Neural progenitor cell (in vitro differentiated cells): ENCODE measurements at regions not wholly inside any gene's neighbourhood (a gene's known extent, or its start where the extent isn't known, plus 50 kb on each side); places are given as distances from the start of the nearest gene placed in this dataset.

Source experiments
- DNase-seq: peaks from one replicate; pipeline ENCODE4 v3.0.0-alpha.2; 2016; ENCODE audit warnings: low spot score
- H2AFZ ChIP-seq: fragments of 200-600 bp; sonication (generic); replicated peaks from 2 replicates; pipeline ENCODE4 v1.6.1; 2016; ENCODE audit warnings: antibody characterized with exemption
- H3F3A ChIP-seq: fragments of 200-600 bp; sonication (generic); 2 replicates; pipeline ENCODE4 v1.6.1; 2016; ENCODE audit warnings: antibody characterized with exemption, low read depth
- H3K27ac ChIP-seq: fragments of 200-600 bp; sonication (generic); 2 replicates; pipeline ENCODE4 v1.5.1; 2016; ENCODE audit warnings: mild to moderate bottlenecking
- H3K27me3 ChIP-seq: fragments of 200-600 bp; sonication (generic); 2 replicates; pipeline ENCODE4 v1.6.1; 2016; ENCODE audit warnings: mild to moderate bottlenecking, moderate library complexity
- H3K36me3 ChIP-seq: fragments of 200-600 bp; sonication (generic); 2 replicates; pipeline ENCODE4 v1.5.1; 2016
- H3K4me1 ChIP-seq: fragments of 200-600 bp; sonication (generic); 2 replicates; pipeline ENCODE4 v1.6.1; 2016; ENCODE audit warnings: mixed run types
- H3K4me2 ChIP-seq: fragments of 200-600 bp; sonication (generic); 2 replicates; pipeline ENCODE4 v1.6.1; 2016
- H3K4me3 ChIP-seq: fragments of 200-600 bp; sonication (generic); 2 replicates; pipeline ENCODE4 v1.5.1; 2016
- H3K79me2 ChIP-seq: fragments of 200-600 bp; sonication (generic); 2 replicates; pipeline ENCODE4 v1.6.1; 2016; ENCODE audit warnings: low read depth
- H3K9ac ChIP-seq: fragments of 200-600 bp; sonication (generic); 2 replicates; pipeline ENCODE4 v1.6.1; 2016
- H3K9me3 ChIP-seq: fragments of 200-600 bp; sonication (generic); 2 replicates; pipeline ENCODE4 v1.5.1; 2016; ENCODE audit warnings: low read depth
- H4K20me1 ChIP-seq: fragments of 200-600 bp; sonication (generic); 2 replicates; pipeline ENCODE4 v1.6.1; 2016; ENCODE audit warnings: low read depth
- H3K27ac Mint-ChIP-seq: 3 replicates; pipeline ENCODE4 v1.8.0; 2021; ENCODE audit warnings: mixed read lengths
- H3K27me3 Mint-ChIP-seq: 2 replicates; pipeline ENCODE4 v1.8.0; 2022; ENCODE audit warnings: low read depth, mild to moderate bottlenecking, inconsistent platforms, moderate library complexity, mixed read lengths; ENCODE audit not compliant: insufficient read depth
- H3K36me3 Mint-ChIP-seq: 3 replicates; pipeline ENCODE4 v1.8.0; 2021; ENCODE audit warnings: mixed read lengths
- H3K4me1 Mint-ChIP-seq: 3 replicates; pipeline ENCODE4 v1.8.0; 2021; ENCODE audit warnings: mixed read lengths
- H3K4me3 Mint-ChIP-seq: 3 replicates; pipeline ENCODE4 v1.8.0; 2021; ENCODE audit warnings: mild to moderate bottlenecking, moderate library complexity, mixed read lengths
- H3K9me3 Mint-ChIP-seq: 3 replicates; pipeline ENCODE4 v1.8.0; 2020; ENCODE audit warnings: mixed read lengths
- CTCF ChIP-seq: fragments of 200-600 bp; sonication (generic); IDR thresholded peaks from 2 replicates; pipeline ENCODE4 v1.5.1; 2017; ENCODE audit warnings: antibody characterized with exemption, mild to moderate bottlenecking
- EZH2 ChIP-seq: fragments of 200-600 bp; sonication (generic); IDR thresholded peaks from 2 replicates; pipeline ENCODE4 v1.6.1; 2017; ENCODE audit warnings: antibody characterized with exemption, mild to moderate bottlenecking, moderate library complexity
- EZH2phosphoT487 ChIP-seq: fragments of 200-600 bp; sonication (generic); IDR thresholded peaks from 2 replicates; pipeline ENCODE4 v1.6.1; 2017; ENCODE audit warnings: antibody characterized with exemption

- TF ChIP-seq CTCF: no peak
- TF ChIP-seq EZH2phosphoT487: no peak
- TF ChIP-seq EZH2: no peak
- no peak overlapping the region for H3K4me2 ChIP-seq
- no peaks in the 10 kb centered on the region for H3K36me3 ChIP-seq
- no peaks in the 10 kb centered on the region for H3K79me2 ChIP-seq
- no peak for DNase-seq
- H3K4me3 Mint-ChIP-seq: no peak overlapping the region
- H3K27me3 ChIP-seq: no peaks in the 10 kb centered on the region
- H3K9me3 Mint-ChIP-seq: no peaks in the 10 kb centered on the region
- H3K27me3 Mint-ChIP-seq: no peaks in the 10 kb centered on the region
- H3K36me3 Mint-ChIP-seq: no peaks in the 10 kb centered on the region
- no peaks in the 10 kb centered on the region for H3F3A ChIP-seq
- no peaks in the 10 kb centered on the region for H4K20me1 ChIP-seq
- H3K27ac Mint-ChIP-seq: no peak overlapping the region
- no peak overlapping the region for H3K4me3 ChIP-seq
- no peak overlapping the region for H2AFZ ChIP-seq
- no peak overlapping the region for H3K27ac ChIP-seq
- no peaks in the 10 kb centered on the region for H3K9me3 ChIP-seq
- peaks cover 5% of the 10 kb centered on the region for H3K4me1 Mint-ChIP-seq
- H3K4me1 ChIP-seq: peaks cover 4% of the 10 kb centered on the region
- H3K9ac ChIP-seq: no peak overlapping the region
Measured at GRCh38 chr1:218090459-218090858, 194.6 kb upstream of the RRP15 start.

DNA sequence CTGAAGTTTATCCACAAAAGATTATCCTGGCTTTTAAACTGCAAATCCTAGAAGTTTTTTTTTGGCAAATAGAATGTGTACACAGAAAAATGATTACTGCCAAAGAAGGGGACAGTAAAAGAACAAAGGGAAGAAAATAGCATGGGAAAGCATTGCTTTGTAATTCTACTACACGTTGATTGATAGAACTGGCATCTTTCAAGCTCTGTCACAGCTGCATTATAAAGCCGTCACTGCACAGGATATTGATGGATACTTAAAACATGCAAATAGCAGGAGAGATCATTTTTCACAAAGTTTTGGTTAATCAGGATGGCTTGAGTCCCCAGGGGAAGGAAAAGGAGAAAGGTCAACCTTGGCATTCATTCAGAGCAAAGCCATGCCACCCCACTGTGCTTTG is 183.7 kb upstream of the RRP15 start:
- Histone ChIP-seq H3K9ac (no peak overlapping the region), H3K4me1 (no peaks in the 10 kb centered on the region), H3K79me2 (no peaks in the 10 kb centered on the region), H3K4me3 (no peak overlapping the region), H3K4me2 (no peak overlapping the region), H2AFZ (no peak overlapping the region), H3K27me3 (no peaks in the 10 kb centered on the region), H3K27ac (no peak overlapping the region), H4K20me1 (no peaks in the 10 kb centered on the region), H3F3A (no peaks in the 10 kb centered on the region), H3K9me3 (peaks cover 9% of the 10 kb centered on the region), H3K36me3 (no peaks in the 10 kb centered on the region)
- no peak overlapping the region for H3K4me3 Mint-ChIP-seq
- no peaks in the 10 kb centered on the region for H3K36me3 Mint-ChIP-seq
- DNase-seq: no peak
- no peak overlapping the region for H3K27ac Mint-ChIP-seq
- TF ChIP-seq EZH2phosphoT487 (no peak), CTCF (no peak), EZH2 (no peak)
- H3K9me3 Mint-ChIP-seq: no peaks in the 10 kb centered on the region
- H3K27me3 Mint-ChIP-seq: no peaks in the 10 kb centered on the region
- peaks cover 14% of the 10 kb centered on the region for H3K4me1 Mint-ChIP-seq

- TF ChIP-seq EZH2 (no peak), EZH2phosphoT487 (no peak), CTCF (no peak)
- H3K9ac ChIP-seq: no peak overlapping the region
- Mint-ChIP-seq H3K9me3 (no peaks in the 10 kb centered on the region), H3K27ac (no peak overlapping the region), H3K36me3 (no peaks in the 10 kb centered on the region), H3K4me1 (no peaks in the 10 kb centered on the region), H3K4me3 (no peak overlapping the region), H3K27me3 (no peaks in the 10 kb centered on the region)
- no peaks in the 10 kb centered on the region for H4K20me1 ChIP-seq
- no peak overlapping the region for H3K4me2 ChIP-seq
- no peaks in the 10 kb centered on the region for H3K27me3 ChIP-seq
- H3K79me2 ChIP-seq: no peaks in the 10 kb centered on the region
- no peak for DNase-seq
- H3K36me3 ChIP-seq: no peaks in the 10 kb centered on the region
- no peaks in the 10 kb centered on the region for H3K4me1 ChIP-seq
- H3K27ac ChIP-seq: no peak overlapping the region
- H3F3A ChIP-seq: no peaks in the 10 kb centered on the region
- no peak overlapping the region for H3K4me3 ChIP-seq
- no peaks in the 10 kb centered on the region for H3K9me3 ChIP-seq
- H2AFZ ChIP-seq: no peak overlapping the region
Measured at GRCh38 chr1:218108034-218108433, 177.1 kb upstream of the RRP15 start.

GRCh38 chr1:218112862-218113261 is 172.2 kb upstream of the RRP15 start:
- no peaks in the 10 kb centered on the region for H3K36me3 Mint-ChIP-seq
- no peak overlapping the region for H3K4me3 Mint-ChIP-seq
- peak overlapping the region; percentile 37 for H2AFZ ChIP-seq

More at GRCh38 chr1:218112862-218113261, 172.2 kb upstream of the RRP15 start:
- no peak overlapping the region for H3K9ac ChIP-seq
- no peaks in the 10 kb centered on the region for H4K20me1 ChIP-seq
- no peaks in the 10 kb centered on the region for H3K4me1 ChIP-seq
- TF ChIP-seq EZH2phosphoT487 (no peak), EZH2 (no peak), CTCF (no peak)
- H3K27ac ChIP-seq: no peak overlapping the region
- no peak overlapping the region for H3K27ac Mint-ChIP-seq
- H3K4me2 ChIP-seq: no peak overlapping the region
- H3K9me3 Mint-ChIP-seq: no peaks in the 10 kb centered on the region
- no peak overlapping the region for H3K4me3 ChIP-seq
- H3K27me3 ChIP-seq: no peaks in the 10 kb centered on the region
- no peak for DNase-seq
- no peaks in the 10 kb centered on the region for H3K79me2 ChIP-seq
- peaks cover 2% of the 10 kb centered on the region for H3K27me3 Mint-ChIP-seq
- no peaks in the 10 kb centered on the region for H3K4me1 Mint-ChIP-seq
- peaks cover 4% of the 10 kb centered on the region for H3K36me3 ChIP-seq
- peaks cover 5% of the 10 kb centered on the region for H3K9me3 ChIP-seq
- no peaks in the 10 kb centered on the region for H3F3A ChIP-seq
